ENCODE measurements at regions not wholly inside any gene's neighbourhood (a gene's known extent, or its start where the extent isn't known, plus 50 kb on each side); places are given as distances from the start of the nearest gene placed in this dataset.
A peak's percentile ranks its signal among the peaks of the same experiment; 100 is the strongest.

DNA sequence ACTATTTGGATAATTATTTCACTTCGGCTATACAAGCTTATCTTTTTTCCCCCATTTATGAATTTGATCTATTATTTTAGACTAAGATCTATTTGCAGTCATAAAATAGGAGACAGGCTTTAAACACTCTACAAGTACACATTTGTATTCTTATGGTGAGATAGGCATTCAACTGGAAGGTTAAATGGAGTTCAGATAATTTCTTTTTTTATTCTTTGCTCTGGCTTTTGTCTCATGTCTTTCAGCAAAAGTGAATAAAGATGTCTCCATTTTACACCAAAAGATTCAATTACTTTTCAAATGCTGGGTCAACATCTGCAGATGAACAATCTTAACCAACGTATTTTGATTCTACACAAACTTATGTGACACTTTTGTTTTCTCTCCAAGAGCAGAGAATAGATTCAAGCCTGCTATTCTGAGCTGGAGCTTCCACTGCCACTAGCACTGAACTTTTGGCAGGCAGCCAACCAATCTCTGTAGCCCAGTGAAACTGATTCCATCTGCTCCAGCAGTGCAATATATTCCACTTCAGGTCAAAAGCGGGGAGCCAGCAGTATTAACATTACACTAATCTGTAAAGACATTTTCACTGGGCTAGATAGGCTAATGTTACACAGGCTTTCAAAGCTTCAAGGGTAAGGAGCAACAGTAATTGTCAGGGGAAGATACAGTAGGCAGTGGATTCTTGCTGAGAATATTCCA lies 452.0 kb upstream of the ZNF608 start:
- H3K4me3 ChIP-seq (ENCODE audit: low read length): no peak overlapping the region
- peak; percentile 98 for DNase-seq
- H3K36me3 ChIP-seq (ENCODE audit: control insufficient read depth, insufficient read depth, low read length): no peaks in the 10 kb centered on the region
- H3K9me3 ChIP-seq (replicated peaks; ENCODE audit: control insufficient read depth, low read depth, low read length): no peaks in the 10 kb centered on the region
- peaks cover 13% of the 10 kb centered on the region for H3K4me1 ChIP-seq (ENCODE audit: control insufficient read depth, insufficient read depth, low read length)
- no peaks in the 10 kb centered on the region for H3K27me3 ChIP-seq (ENCODE audit: control insufficient read depth, insufficient read depth, low read length)
- peak overlapping the region; percentile 49 for H3K27ac ChIP-seq (ENCODE audit: low read length)
- WGBS (ENCODE audit: insufficient coverage): 18% methylated on average over 1 of the region's 3 CpGs

DNA sequence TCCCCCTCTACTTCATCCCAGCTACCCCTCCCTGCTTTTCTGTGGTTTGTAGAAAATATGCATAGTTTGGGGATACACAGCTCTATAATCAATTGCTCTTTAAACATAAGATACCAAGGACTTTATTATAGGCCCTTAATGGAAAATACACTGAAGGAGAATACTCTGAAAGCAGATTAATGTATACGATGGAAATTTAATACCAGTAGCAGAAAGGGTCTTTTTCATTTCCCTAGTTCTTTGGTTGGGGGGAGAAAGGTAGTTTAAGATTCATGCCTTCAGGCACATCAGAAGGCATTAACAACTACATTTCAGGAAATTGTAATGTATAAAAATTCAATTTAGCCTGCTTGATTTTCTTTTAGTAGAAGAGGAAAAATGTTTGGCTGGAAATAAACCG lies 452.9 kb upstream of the ZNF608 start:
- H3K4me1 ChIP-seq (ENCODE audit: control insufficient read depth, insufficient read depth, low read length): peaks cover 13% of the 10 kb centered on the region
- no peaks in the 10 kb centered on the region for H3K27me3 ChIP-seq (ENCODE audit: control insufficient read depth, insufficient read depth, low read length)
- H3K4me3 ChIP-seq (ENCODE audit: low read length): no peak overlapping the region
- no peaks in the 10 kb centered on the region for H3K36me3 ChIP-seq (ENCODE audit: control insufficient read depth, insufficient read depth, low read length)
- no peaks in the 10 kb centered on the region for H3K9me3 ChIP-seq (replicated peaks; ENCODE audit: control insufficient read depth, low read depth, low read length)
- no peak for DNase-seq
- no CpG with 5 or more reads among the region's 2 CpGs for WGBS (ENCODE audit: insufficient coverage)
- no peak overlapping the region for H3K27ac ChIP-seq (ENCODE audit: low read length)

DNA sequence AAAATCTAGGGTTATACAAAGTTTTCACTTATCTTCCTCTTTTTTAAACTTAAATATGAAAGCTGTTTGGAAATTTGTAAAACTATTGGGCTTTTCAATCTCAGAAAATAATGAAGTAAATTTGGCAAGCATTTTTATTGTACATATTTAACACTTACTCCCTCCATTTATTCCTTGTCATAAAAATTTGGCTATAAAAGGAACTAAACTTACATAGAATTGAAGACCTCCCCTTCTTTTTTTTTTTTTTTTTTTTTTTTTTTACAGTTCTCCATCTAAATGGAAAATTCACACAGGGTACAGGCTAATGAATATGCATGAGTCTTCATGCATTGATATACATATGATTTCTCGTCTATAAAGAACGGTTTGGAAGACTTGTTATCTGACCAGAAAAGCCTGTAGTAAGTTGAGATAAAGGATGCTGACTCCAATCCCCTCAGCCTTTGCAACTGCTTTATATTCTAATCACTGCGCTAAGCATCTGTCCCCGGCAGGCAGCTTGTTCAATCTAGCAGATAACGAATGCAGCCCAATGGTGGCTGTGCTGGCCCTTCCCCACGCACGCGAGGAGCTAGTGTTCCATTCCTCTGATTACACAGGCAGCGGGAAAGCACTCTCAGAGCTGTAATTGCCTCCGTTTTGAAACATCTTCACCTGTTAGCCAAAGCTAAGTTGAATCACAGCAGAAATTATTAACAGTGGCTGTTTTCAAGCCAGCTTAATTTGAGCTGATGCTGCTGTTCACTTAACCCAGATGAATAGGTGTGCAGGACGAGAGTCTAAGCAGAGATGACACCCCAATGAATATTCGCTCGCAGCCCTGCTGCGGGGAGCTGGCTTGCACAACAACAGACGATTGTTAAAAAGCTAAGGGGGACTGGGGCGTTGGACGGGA lies 453.8 kb upstream of the ZNF608 start:
- 8% methylated on average over 13 of the region's 17 CpGs for WGBS (ENCODE audit: insufficient coverage)
- H3K4me1 ChIP-seq (ENCODE audit: control insufficient read depth, insufficient read depth, low read length): peaks cover 13% of the 10 kb centered on the region
- no peak overlapping the region for H3K27ac ChIP-seq (ENCODE audit: low read length)
- no peaks in the 10 kb centered on the region for H3K36me3 ChIP-seq (ENCODE audit: control insufficient read depth, insufficient read depth, low read length)
- H3K9me3 ChIP-seq (replicated peaks; ENCODE audit: control insufficient read depth, low read depth, low read length): no peaks in the 10 kb centered on the region
- H3K4me3 ChIP-seq (ENCODE audit: low read length): peak overlapping the region; percentile 14
- no peaks in the 10 kb centered on the region for H3K27me3 ChIP-seq (ENCODE audit: control insufficient read depth, insufficient read depth, low read length)
- peak; percentile 51 for DNase-seq

DNA sequence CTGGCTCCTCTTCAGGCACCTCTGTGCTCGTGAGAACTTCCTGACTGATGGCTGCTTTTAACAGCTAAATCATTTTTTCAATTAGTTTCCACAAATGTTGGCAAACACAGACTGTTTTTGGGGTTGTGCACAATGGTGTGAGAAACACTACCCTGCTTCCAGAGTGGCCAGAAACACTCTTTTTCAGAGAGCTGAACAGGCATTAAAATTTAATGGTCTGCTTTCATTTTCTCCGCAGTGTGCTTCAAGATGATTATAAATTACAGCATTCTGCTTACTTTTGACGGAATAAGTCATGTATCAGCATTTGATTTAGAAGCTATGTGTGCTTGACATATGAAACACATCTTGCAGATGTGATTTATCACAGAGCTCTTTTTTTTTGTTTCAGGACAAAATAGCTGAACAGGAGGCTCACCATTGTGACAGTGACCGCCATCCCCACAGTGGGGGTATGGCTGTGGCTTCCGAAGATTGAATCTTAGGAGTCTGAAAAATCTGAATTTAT lies 454.5 kb upstream of the ZNF608 start:
- H3K27me3 ChIP-seq (ENCODE audit: control insufficient read depth, insufficient read depth, low read length): no peaks in the 10 kb centered on the region
- no CpG with 5 or more reads among the region's 5 CpGs for WGBS (ENCODE audit: insufficient coverage)
- peak overlapping the region; percentile 14 for H3K4me3 ChIP-seq (ENCODE audit: low read length)
- DNase-seq: no peak
- H3K36me3 ChIP-seq (ENCODE audit: control insufficient read depth, insufficient read depth, low read length): no peaks in the 10 kb centered on the region
- no peaks in the 10 kb centered on the region for H3K9me3 ChIP-seq (replicated peaks; ENCODE audit: control insufficient read depth, low read depth, low read length)
- no peak overlapping the region for H3K27ac ChIP-seq (ENCODE audit: low read length)
- peaks cover 13% of the 10 kb centered on the region for H3K4me1 ChIP-seq (ENCODE audit: control insufficient read depth, insufficient read depth, low read length)

DNA sequence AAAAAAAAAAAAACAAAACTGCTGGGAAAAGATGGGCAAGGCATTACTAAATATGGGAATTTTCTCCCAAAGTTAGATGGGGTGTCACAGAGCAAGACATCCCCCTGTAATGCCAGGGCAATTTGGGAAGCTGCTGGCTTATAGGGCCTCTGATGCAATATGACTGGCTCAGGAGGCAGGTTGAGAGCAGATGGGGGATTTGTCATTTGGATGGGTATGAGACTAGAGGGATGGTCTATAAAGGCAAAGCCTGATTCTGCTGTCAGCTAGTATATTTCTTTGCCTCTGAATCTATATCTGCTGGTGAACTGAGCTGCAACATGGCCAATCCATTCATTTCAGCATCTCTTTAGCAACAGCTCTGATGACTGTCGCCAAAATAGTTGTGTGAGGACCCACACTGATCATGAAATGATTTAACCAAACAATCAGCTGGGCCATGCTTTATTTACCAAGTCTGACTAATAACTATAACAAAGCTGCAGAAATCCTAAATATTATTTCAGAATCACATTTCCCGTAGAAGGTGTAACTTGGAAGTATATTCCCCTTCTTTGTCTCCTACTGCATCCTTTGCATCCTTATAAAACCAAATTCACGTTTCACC lies 455.1 kb upstream of the ZNF608 start:
- H3K9me3 ChIP-seq (replicated peaks; ENCODE audit: control insufficient read depth, low read depth, low read length): no peaks in the 10 kb centered on the region
- H3K4me1 ChIP-seq (ENCODE audit: control insufficient read depth, insufficient read depth, low read length): peaks cover 10% of the 10 kb centered on the region
- H3K36me3 ChIP-seq (ENCODE audit: control insufficient read depth, insufficient read depth, low read length): no peaks in the 10 kb centered on the region
- H3K27ac ChIP-seq (ENCODE audit: low read length): no peak overlapping the region
- 88% methylated on average over 2 of the region's 3 CpGs for WGBS (ENCODE audit: insufficient coverage)
- no peaks in the 10 kb centered on the region for H3K27me3 ChIP-seq (ENCODE audit: control insufficient read depth, insufficient read depth, low read length)
- DNase-seq: no peak
- H3K4me3 ChIP-seq (ENCODE audit: low read length): no peak overlapping the region

DNA sequence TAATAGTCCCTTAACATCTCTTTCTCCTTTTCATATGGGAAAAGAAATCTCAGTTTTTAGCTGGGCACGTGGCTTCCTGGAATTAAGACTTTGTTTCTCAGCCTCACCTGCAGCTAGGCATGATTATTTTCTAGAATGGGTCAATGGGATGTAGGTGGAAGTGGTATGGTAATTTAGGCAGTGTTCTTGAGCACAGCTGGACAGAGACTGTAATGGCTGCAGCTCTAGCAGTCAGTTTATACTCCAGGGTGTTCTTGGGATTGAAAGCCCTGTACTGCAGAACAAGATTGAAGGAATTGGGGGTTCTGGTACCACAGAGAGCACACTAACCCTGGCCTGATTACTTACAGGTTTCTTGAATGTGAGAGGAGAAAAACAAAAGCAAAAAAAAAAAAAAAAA lies 455.9 kb upstream of the ZNF608 start:
- no peaks in the 10 kb centered on the region for H3K9me3 ChIP-seq (replicated peaks; ENCODE audit: control insufficient read depth, low read depth, low read length)
- 83% methylated on average over 1 of the region's 1 CpG for WGBS (ENCODE audit: insufficient coverage)
- H3K27me3 ChIP-seq (ENCODE audit: control insufficient read depth, insufficient read depth, low read length): no peaks in the 10 kb centered on the region
- no peak for DNase-seq
- no peaks in the 10 kb centered on the region for H3K36me3 ChIP-seq (ENCODE audit: control insufficient read depth, insufficient read depth, low read length)
- H3K27ac ChIP-seq (ENCODE audit: low read length): no peak overlapping the region
- peaks cover 8% of the 10 kb centered on the region for H3K4me1 ChIP-seq (ENCODE audit: control insufficient read depth, insufficient read depth, low read length)
- no peak overlapping the region for H3K4me3 ChIP-seq (ENCODE audit: low read length)

DNA sequence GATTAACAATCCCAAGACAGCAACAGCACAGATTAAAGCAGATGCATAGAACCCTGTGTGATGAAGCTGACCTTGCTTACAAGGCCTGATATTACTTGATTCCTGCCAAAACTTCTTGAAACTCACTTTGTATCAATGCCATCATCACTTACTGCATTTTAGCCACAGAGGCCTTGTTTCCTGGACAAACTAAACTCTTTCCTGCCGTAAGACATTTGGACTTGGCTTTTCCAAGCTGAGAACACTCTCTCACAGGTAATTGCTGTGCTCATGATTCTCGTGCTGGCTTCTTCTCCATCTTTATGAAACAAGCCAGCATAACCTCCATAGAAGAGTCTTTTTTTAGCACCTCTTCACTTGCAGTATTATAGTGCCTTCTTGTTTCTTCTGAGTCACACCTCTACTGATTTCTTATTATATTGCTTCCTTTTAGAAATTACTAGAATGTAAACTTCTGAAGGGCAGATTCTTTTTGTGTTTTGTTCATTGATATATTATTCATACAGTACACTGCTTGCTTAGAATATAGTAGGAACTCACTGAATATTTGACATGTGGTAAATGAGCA lies 456.5 kb upstream of the ZNF608 start:
- Histone ChIP-seq H3K27me3 (ENCODE audit: control insufficient read depth, insufficient read depth, low read length) (no peaks in the 10 kb centered on the region), H3K36me3 (ENCODE audit: control insufficient read depth, insufficient read depth, low read length) (no peaks in the 10 kb centered on the region), H3K4me3 (ENCODE audit: low read length) (no peak overlapping the region), H3K27ac (ENCODE audit: low read length) (no peak overlapping the region), H3K4me1 (ENCODE audit: control insufficient read depth, insufficient read depth, low read length) (peaks cover 8% of the 10 kb centered on the region), H3K9me3 (replicated peaks; ENCODE audit: control insufficient read depth, low read depth, low read length) (no peaks in the 10 kb centered on the region)
- DNase-seq: peak; percentile 67
- 34% methylated on average over 2 of the region's 2 CpGs for WGBS (ENCODE audit: insufficient coverage)

DNA sequence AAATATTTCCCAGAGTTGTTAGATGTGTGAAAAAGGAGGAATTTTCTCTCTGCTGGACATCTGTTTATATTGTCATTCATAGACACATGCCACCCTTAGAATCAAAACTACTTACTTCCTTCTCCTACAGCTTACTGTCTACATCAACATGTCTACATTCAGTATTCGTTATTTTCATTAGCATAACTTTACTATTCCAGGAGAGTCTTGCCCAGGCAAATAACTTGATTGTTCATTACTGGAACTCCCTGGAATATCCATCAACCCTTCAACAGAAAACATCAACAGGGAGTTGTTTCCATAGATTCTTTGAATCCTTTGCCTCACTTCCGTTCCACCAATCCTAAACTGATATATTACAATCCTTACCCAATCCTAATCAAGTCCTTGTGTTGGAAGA lies 457.5 kb upstream of the ZNF608 start:
- Histone ChIP-seq H3K27me3 (ENCODE audit: control insufficient read depth, insufficient read depth, low read length) (no peaks in the 10 kb centered on the region), H3K36me3 (ENCODE audit: control insufficient read depth, insufficient read depth, low read length) (no peaks in the 10 kb centered on the region), H3K4me1 (ENCODE audit: control insufficient read depth, insufficient read depth, low read length) (peaks cover 6% of the 10 kb centered on the region), H3K4me3 (ENCODE audit: low read length) (no peak overlapping the region), H3K9me3 (replicated peaks; ENCODE audit: control insufficient read depth, low read depth, low read length) (no peaks in the 10 kb centered on the region), H3K27ac (ENCODE audit: low read length) (no peak overlapping the region)
- no peak for DNase-seq
- WGBS (ENCODE audit: insufficient coverage): 88% methylated on average over 1 of the region's 2 CpGs

DNA sequence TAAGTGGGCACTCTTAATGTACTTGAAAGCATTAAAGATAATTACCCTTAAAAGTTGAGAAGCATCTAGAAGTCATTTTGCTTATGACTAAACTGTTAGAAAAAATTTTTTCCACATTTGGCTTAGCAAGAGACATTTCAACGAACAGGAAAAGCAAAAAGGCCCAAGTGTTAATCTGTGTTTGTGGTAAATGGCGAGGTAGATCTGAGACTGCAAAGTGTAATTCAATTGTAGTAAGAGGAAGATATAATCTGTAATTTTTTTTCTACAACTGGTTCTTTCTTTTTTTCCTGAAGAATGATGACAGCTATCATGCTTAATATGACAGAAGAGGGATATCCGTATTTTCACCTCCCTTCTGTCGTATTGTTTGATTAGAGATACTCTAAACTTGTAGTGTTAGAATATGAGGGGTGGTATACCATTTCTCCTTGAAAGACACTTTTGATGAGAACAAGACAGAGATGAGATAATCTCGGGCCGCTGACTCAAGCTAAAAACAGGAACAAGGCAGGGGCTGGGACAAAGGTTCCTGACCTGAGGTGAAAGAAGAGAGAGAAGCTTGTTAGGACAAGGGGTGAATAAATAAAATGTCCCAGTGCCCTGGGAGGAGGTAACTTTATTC lies 459.3 kb upstream of the ZNF608 start:
- no peaks in the 10 kb centered on the region for H3K36me3 ChIP-seq (ENCODE audit: control insufficient read depth, insufficient read depth, low read length)
- no peak overlapping the region for H3K27ac ChIP-seq (ENCODE audit: low read length)
- WGBS (ENCODE audit: insufficient coverage): 89% methylated on average over 3 of the region's 6 CpGs
- no peak for DNase-seq
- H3K4me1 ChIP-seq (ENCODE audit: control insufficient read depth, insufficient read depth, low read length): peaks cover 4% of the 10 kb centered on the region
- no peak overlapping the region for H3K4me3 ChIP-seq (ENCODE audit: low read length)
- H3K27me3 ChIP-seq (ENCODE audit: control insufficient read depth, insufficient read depth, low read length): no peaks in the 10 kb centered on the region
- H3K9me3 ChIP-seq (replicated peaks; ENCODE audit: control insufficient read depth, low read depth, low read length): no peaks in the 10 kb centered on the region
